ENCODE measurements at regions not wholly inside any gene's neighbourhood (a gene's known extent, or its start where the extent isn't known, plus 50 kb on each side); places are given as distances from the start of the nearest gene placed in this dataset.

DNA sequence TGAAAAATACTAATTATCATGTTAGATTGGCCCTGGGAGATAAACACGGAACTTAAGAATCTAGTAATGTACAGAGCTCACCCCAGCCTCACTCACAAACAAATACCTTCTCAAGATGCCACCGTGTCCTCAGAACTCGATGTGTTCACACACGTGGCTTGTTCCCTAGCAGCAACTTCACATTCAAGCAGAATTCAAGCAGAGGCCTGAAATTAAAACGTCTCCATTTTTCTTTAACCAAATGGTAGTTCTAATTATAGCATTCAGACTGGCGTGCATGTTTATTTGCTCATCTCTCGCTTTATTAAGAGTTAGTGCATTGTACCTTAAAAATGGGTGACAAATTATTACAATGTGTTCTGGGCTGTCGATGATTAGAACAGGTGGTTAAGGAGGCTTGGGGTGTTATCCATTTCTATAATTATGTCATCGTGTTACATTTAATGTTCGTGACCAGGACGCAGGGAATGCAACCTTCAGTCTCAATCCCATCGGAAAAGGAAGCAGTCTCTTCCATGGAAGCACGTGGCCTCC, 57.3 kb upstream of the SLC66A3 start:
- Histone ChIP-seq H3K4me2 (no peak overlapping the region), H3K4me1 (ENCODE audit: control insufficient read depth in 1 of 2, insufficient read depth in 2 of 2, low read depth in 1 of 2, low read length in 1 of 2) (no peaks in the 10 kb centered on the region), H2AFZ (ENCODE audit: low read depth) (no peak overlapping the region), H3K9ac (no peak overlapping the region), H3K27me3 (ENCODE audit: insufficient read depth) (no peaks in the 10 kb centered on the region; the same call in 1 of the 2 replicates), H4K20me1 (ENCODE audit: insufficient read depth) (no peaks in the 10 kb centered on the region), H3F3A (replicated peaks; ENCODE audit: insufficient read depth) (no peaks in the 10 kb centered on the region), H3K9me3 (no peaks in the 10 kb centered on the region), H3K4me3 (ENCODE audit: low read depth in 2 of 2, low read length in 1 of 2) (no peak overlapping the region), H3K79me2 (ENCODE audit: insufficient read depth) (no peaks in the 10 kb centered on the region), H3K9me2 (no peaks in the 10 kb centered on the region), H3K36me3 (replicated peaks in 1 of 2; ENCODE audit: control insufficient read depth in 1 of 2, insufficient read depth in 2 of 2, low read length in 1 of 2) (no peaks in the 10 kb centered on the region), H3K27ac (ENCODE audit: low read depth in 2 of 2, low read length in 1 of 2) (no peak overlapping the region)
- CTCF ChIA-PET: interaction anchor here (1.2 kb wide), 1 partner anchor 266 kb away, joined by 3 read pairs; no protein-coding TSS in a partner anchor
- POLR2A ChIA-PET: no interaction called here
- 88% methylated on average over 13 of the region's 13 CpGs for WGBS (ENCODE audit: low lambda C conversion rate)
- no peak for DNase-seq
- TF ChIP-seq, protein P1, sequence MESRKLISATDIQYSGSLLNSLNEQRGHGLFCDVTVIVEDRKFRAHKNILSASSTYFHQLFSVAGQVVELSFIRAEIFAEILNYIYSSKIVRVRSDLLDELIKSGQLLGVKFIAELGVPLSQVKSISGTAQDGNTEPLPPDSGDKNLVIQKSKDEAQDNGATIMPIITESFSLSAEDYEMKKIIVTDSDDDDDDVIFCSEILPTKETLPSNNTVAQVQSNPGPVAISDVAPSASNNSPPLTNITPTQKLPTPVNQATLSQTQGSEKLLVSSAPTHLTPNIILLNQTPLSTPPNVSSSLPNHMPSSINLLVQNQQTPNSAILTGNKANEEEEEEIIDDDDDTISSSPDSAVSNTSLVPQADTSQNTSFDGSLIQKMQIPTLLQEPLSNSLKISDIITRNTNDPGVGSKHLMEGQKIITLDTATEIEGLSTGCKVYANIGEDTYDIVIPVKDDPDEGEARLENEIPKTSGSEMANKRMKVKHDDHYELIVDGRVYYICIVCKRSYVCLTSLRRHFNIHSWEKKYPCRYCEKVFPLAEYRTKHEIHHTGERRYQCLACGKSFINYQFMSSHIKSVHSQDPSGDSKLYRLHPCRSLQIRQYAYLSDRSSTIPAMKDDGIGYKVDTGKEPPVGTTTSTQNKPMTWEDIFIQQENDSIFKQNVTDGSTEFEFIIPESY (IDR thresholded peaks at IDR 0.05; ENCODE audit: borderline replicate concordance, low read depth): no peak
- TF ChIP-seq EZH2phosphoT487 (IDR thresholded peaks at IDR 0.05; ENCODE audit: borderline replicate concordance, low read depth): no peak
- TF ChIP-seq NRF1 (IDR thresholded peaks at IDR 0.05; ENCODE audit: low read depth, low read length): no peak
- TF ChIP-seq, protein P2, sequence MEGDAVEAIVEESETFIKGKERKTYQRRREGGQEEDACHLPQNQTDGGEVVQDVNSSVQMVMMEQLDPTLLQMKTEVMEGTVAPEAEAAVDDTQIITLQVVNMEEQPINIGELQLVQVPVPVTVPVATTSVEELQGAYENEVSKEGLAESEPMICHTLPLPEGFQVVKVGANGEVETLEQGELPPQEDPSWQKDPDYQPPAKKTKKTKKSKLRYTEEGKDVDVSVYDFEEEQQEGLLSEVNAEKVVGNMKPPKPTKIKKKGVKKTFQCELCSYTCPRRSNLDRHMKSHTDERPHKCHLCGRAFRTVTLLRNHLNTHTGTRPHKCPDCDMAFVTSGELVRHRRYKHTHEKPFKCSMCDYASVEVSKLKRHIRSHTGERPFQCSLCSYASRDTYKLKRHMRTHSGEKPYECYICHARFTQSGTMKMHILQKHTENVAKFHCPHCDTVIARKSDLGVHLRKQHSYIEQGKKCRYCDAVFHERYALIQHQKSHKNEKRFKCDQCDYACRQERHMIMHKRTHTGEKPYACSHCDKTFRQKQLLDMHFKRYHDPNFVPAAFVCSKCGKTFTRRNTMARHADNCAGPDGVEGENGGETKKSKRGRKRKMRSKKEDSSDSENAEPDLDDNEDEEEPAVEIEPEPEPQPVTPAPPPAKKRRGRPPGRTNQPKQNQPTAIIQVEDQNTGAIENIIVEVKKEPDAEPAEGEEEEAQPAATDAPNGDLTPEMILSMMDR (IDR thresholded peaks at IDR 0.05): no peak
- no peak for TF ChIP-seq JUND (IDR thresholded peaks at IDR 0.05)
- TF ChIP-seq, protein P3, sequence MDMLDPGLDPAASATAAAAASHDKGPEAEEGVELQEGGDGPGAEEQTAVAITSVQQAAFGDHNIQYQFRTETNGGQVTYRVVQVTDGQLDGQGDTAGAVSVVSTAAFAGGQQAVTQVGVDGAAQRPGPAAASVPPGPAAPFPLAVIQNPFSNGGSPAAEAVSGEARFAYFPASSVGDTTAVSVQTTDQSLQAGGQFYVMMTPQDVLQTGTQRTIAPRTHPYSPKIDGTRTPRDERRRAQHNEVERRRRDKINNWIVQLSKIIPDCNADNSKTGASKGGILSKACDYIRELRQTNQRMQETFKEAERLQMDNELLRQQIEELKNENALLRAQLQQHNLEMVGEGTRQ (IDR thresholded peaks at IDR 0.05; ENCODE audit: borderline replicate concordance, low read depth, low read length): no peak

DNA sequence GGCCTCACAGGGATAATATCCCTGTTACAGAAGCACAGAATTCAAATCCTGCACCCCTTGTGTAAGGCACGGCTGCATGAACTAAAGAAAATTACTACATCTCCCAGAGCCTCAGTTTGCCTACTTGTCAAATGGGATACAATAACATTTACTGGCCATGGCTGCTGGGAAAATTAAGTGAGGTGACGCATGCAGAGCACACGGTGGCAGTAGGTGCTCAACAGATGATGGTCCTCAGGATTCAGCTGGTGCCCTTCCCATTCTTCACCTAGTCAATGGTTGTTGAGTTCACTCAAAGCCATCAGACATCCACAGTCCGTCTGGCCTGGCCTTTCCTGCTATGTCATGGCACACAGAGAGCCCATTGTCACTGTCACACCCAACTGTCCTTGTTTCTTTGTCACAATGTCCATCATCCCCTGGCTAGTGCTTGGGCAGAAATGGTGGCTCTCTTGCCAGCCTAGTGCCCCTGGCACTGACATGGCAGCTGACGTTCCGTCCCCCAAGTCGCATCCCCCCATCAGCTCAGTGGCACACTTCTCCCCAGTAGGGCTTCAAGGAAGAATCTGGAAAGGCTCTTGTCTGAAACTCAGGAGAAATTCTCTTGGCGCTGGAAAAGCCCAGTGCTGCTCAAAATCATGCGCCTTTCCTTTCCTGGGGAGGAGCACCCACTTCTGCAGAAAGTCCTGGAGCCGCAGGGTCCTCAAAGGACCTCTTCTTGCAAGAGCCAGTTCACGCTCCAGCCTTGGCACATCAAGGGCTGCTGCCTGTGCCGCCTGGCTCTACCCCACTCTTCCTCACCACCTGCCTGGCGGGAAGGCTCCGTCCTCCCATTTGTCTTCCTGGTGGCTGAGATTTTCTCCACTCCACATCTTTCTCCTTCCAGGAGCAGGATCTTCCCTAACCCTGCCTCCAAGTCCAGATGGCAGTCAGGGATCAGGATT, 55.9 kb upstream of the SLC66A3 start:
- WGBS (ENCODE audit: low lambda C conversion rate): 91% methylated on average over 14 of the region's 14 CpGs
- 0 out of 2 replicates have a peak, but pooled peaks have one; percentile 7 for TF ChIP-seq SMC3 (IDR thresholded peaks at IDR 0.05; ENCODE audit: low read depth, low read length)
- TF ChIP-seq, protein P4, sequence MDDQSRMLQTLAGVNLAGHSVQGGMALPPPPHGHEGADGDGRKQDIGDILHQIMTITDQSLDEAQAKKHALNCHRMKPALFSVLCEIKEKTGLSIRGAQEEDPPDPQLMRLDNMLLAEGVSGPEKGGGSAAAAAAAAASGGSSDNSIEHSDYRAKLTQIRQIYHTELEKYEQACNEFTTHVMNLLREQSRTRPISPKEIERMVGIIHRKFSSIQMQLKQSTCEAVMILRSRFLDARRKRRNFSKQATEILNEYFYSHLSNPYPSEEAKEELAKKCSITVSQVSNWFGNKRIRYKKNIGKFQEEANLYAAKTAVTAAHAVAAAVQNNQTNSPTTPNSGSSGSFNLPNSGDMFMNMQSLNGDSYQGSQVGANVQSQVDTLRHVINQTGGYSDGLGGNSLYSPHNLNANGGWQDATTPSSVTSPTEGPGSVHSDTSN (IDR thresholded peaks at IDR 0.05): no peak
- Histone ChIP-seq H3K9me3 (no peaks in the 10 kb centered on the region), H3K4me3 (ENCODE audit: low read depth in 2 of 2, low read length in 1 of 2) (no peak overlapping the region), H3K79me2 (ENCODE audit: insufficient read depth) (no peaks in the 10 kb centered on the region), H3K4me1 (ENCODE audit: control insufficient read depth in 1 of 2, insufficient read depth in 2 of 2, low read depth in 1 of 2, low read length in 1 of 2) (no peaks in the 10 kb centered on the region), H4K20me1 (ENCODE audit: insufficient read depth) (no peaks in the 10 kb centered on the region), H3K4me2 (no peak overlapping the region), H3K27ac (ENCODE audit: low read depth in 2 of 2, low read length in 1 of 2) (no peak overlapping the region), H3K36me3 (replicated peaks in 1 of 2; ENCODE audit: control insufficient read depth in 1 of 2, insufficient read depth in 2 of 2, low read length in 1 of 2) (no peaks in the 10 kb centered on the region), H3F3A (replicated peaks; ENCODE audit: insufficient read depth) (no peaks in the 10 kb centered on the region), H3K9ac (no peak overlapping the region), H3K9me2 (no peaks in the 10 kb centered on the region), H3K27me3 (ENCODE audit: insufficient read depth) (no peaks in the 10 kb centered on the region; the same call in 1 of the 2 replicates), H2AFZ (ENCODE audit: low read depth) (no peak overlapping the region)
- ChIA-PET CTCF (interaction anchor here (0.7 kb wide), 1 partner anchor 25 kb away, joined by 3 read pairs; no protein-coding TSS in a partner anchor), POLR2A (no interaction called here)
- no peak for DNase-seq

Data from SK-N-SH (cell line).